Stimulated activated CD4-positive, alpha-beta T cell treated with anti-CD3 and anti-CD28 coated beads, Interleukin-4, amount 100 ng/mL, for 48 hours (primary cell): ENCODE measurements at regions not wholly inside any gene's neighbourhood (a gene's known extent, or its start where the extent isn't known, plus 50 kb on each side); places are given as distances from the start of the nearest gene placed in this dataset.
"Not testable (repeated sequence)": the region's sequence is repeated elsewhere in the genome, so short reads cannot be mapped to it uniquely, and the experiment has no call there.

ENCODE experiments used
- DNase-seq, 2 donors: peaks; one replicate each; pipeline ENCODE4 v3.0.0-alpha.2; 2020; ENCODE audit warnings: low read depth in 2 of 2

DNA sequence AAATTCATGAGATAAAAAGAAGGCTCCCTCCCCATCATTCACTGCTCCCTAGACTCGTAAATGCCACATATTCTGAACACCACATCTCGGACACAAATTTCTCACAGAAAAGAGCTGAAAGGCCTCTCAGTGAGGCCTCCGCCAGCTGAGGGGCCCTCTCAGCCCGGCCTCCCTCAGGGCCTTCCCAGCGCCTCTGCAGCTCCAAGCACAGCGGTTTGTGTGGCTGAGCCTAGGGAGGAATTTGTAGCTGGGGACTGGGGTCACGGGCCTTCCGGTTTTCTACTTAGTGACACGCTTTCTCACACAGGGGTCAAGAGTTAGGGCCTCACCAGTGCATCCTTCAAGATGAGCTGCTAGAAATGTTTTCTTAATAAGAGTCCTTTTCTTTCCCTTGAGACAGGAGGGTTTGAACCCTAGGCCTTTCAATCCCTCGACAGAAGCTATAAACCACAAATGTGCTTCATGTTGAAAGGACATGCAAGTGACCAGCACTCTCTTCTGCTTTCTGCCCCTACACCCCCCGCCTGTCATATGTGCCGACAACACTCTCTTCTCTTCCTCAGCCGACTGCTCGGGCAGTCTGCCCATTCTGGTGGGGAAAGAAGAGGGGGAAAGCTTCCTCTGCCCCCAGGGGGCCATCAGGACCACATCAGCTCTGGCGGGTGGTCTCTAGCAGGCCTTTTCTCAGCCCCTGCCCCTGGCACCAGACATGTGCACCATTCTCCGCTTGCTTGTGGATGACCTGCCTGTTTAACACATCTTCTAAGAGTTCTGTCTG lies 104.9 kb downstream of the CHIC2 start:
- no peak for DNase-seq

DNA sequence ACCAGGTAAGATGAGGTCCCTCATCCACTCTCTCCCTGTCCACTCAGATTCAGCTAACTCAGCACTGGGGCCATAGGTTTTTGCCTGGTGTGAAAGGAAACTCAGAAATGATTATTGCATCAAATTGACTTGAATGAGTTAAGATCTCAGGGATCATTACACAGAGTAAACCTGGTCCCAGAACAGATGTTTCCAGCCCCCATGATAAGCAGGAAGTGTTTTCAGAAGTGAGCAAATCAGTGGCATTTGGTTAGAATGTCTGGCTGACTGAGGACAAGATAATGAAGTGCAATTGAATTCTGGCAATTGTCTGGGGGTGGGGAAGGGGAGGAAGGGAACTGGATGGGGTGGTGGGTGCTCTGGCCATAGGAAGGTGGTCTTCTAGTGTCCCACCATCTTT lies 108.0 kb downstream of the CHIC2 start:
- DNase-seq: no peak

- no peak for DNase-seq
Measured at GRCh38 chr4:53956053-53956452, 108.4 kb downstream of the CHIC2 start.

DNA sequence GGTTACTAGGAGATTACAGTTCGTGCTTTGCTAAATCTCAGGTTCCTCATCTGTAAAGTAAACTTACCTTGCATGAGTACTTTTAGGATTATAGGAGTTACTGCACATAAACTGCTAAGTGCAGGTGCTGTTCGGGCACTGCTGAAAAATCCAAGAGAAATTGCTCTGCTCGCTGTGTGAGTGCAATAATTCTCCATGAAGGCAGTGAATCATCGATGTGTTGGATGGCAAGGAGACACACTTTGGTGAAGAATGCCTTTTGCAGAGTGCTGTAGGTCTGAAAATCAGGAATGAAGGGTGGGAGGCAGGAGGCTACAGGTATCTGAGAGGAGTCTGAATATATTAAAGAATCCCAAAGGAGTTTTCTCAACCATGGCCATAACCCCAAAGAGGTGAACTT lies 113.0 kb downstream of the CHIC2 start:
- no peak for DNase-seq

- DNase-seq: no peak
Measured at GRCh38 chr4:53943345-53944085, 120.9 kb downstream of the CHIC2 start.

DNA sequence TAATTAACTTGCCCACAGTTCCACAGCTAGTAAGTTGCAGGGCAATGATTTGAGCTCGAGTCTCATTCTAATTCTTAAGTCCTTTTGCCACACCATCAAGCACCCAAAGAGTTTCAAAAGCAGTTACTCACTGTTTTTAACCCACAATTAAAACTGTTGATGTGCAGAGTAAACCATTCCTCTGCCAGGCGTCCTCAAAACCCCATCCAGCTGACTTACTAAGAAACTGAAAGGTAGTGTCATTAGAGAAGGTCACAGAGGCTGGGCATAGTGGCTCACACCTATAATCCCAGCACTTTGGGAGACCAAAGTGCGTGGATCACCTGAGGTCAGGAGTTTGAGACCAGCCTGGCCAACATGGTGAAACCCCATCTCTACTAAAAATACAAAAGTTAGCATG lies 121.7 kb downstream of the CHIC2 start:
- no peak for DNase-seq

DNA sequence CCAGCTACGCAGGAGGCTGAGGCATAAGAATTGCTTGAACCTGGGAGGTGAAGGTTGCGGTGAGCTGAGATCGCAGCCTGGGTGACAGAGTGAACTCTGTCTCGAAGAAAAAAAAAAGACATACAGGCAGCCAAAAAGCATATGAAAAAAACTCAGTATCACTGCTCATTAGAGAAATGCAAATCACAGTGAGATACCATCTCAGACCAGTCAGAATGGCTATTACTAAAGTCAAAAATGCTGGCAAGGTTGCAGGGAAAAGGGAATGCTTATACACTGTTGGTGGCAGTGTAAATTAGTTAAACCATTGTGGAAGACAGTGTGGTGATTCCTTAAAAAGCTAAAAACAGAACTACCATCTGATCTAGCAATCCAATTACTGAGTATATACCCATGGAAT lies 123.1 kb downstream of the CHIC2 start:
- no peak for DNase-seq

DNA sequence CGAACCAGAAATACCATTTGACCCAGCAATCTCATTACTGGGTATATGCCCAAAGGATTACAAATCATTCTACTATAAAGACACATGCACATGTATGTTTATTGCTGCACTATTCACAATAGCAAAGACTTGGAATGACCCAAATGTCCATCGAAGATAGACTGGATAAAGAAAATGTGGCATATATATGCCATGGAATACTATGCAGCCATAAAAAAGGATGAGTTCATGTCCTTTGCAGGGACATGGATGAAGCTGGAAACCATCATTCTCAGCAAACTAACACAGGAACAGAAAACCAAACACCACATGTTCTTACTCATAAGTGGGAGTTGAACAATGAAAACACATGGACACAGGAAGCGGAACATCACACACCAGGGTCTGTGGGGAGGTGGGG lies 124.5 kb downstream of the CHIC2 start:
- DNase-seq: not testable (repeated sequence)

- no peak for DNase-seq
Measured at GRCh38 chr4:53937918-53938317, 126.5 kb downstream of the CHIC2 start.

DNA sequence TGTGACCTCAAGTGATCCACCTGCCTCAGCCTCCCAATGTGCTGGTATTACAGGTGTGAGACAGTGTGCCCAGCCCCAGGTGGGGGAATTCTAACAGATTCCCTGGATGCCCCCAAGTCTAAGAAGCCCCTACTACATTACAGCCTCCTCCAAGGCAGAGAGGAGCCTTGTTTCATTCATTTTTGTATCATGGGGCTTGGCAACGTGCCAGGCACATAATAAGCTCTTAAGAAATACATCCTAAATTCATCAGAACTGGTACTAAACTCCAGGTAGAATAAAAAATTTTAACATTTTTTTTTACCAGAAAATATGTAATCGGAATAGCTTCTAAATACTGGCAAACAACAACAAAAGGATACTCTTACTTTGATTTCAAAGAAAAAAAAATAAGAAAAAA lies 127.1 kb downstream of the CHIC2 start:
- DNase-seq: no peak

DNA sequence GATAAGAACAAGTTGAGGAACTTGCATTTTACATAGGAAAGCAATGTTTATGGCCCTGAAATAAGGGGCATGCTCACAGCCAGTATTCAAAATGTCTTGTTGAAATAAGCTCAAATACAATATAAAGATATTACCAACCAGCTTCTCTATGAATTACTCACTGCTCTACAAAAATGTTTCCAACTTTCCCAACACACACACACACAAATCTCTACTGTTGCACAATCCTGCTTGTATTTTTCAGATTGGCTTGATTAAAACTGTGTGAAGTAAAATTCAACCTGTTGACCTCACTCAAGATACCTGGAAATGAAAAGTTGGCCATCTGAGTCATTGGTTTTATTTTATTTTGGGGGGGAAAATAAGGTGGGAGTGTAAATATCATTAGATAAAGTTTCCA lies 128.6 kb downstream of the CHIC2 start:
- no peak for DNase-seq

- DNase-seq: no peak
Measured at GRCh38 chr4:53932796-53933610, 131.4 kb downstream of the CHIC2 start.

DNA sequence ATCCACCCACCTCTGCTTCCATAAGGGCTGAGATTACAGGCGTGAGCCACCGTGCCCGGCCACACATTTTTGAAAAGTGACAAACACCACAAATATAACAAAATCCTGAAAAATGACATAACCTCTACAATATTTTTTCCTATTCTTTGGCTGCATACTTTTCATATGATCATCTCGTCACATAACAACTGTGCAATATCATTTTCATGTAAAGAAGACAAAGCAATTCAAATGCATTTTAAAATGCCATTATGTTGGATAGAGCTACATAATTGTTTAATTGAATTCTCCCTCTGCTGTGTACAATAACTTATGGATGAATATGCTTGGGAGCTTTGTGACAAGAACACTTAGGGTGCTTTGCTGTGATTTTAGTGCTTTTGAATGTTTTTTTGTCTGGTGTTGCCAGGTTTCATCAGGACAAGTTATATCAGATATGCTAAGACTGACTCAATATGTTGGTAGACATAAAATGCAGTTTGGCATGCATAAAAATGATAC lies 132.9 kb downstream of the CHIC2 start:
- DNase-seq: no peak

GRCh38 chr4:53929955-53930798 lies 134.2 kb downstream of the CHIC2 start:
- peak; percentile 30 to 47 for DNase-seq

GRCh38 chr4:53929311-53929710 lies 135.1 kb downstream of the CHIC2 start:
- no peak for DNase-seq

DNA sequence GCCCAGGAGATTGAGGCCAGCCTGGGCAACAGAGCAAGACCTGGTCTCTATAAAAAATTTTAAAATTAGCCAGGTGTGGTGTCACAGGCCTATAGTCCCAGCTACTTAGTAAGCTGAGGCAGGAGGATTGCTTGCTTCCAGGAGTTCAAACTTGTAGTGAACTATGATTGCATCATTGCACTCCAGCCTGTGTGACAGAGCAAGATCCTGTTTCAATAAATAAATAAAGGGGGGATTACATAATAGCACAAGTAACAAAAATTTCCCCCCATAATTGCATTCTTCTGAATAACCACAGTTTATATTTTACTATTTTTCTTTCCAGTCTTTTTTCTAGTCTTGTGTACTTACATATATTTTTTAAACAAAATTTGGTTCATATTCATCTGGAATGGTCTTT lies 135.6 kb downstream of the CHIC2 start:
- DNase-seq: no peak

DNA sequence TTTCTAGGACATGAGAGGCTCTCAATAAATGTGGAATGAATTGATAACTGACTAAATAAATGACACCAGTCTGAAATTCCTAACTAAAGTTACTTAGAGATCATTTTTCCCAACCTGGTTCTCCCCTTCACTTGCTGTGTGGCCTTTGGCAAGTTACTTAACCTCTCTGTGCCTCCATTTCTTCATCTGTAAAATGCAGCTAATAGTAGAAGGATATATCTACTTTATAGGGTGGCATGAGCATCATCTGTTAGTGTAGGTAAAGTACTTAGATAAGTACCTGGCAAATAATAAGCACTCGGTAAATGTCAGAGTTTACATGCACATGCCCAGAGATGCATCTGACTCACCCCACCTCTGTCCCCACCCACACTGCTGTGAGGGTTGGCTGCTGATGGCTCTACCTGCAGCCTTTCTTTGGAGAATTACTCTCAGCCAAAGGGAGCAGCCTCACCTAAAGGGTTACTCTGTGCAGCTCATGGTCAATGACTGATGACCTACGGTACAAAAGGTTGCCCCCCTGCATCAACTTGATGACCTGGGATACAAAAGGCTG lies 139.3 kb downstream of the CHIC2 start:
- no peak for DNase-seq

- no peak for DNase-seq
Measured at GRCh38 chr4:53924333-53925049, 139.9 kb downstream of the CHIC2 start.

DNA sequence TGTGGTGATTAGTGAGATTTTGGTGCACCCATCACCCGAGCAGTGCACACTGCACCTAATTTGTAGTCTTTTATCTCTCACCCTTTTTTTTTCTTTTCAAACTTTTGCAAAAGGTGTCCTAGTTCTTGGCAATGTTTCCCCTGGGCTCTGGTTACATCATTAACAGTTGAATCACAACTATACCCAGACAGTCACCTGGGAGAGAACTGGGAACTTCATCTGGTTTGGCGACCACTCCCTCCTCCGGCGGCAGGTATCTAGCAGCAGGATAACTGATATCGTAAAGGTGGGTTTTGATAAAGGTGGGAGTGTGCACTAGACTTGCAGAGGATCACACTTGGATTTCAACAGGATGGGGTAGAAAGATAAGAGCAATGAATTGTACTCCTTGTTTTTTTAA lies 140.5 kb downstream of the CHIC2 start:
- DNase-seq: no peak

DNA sequence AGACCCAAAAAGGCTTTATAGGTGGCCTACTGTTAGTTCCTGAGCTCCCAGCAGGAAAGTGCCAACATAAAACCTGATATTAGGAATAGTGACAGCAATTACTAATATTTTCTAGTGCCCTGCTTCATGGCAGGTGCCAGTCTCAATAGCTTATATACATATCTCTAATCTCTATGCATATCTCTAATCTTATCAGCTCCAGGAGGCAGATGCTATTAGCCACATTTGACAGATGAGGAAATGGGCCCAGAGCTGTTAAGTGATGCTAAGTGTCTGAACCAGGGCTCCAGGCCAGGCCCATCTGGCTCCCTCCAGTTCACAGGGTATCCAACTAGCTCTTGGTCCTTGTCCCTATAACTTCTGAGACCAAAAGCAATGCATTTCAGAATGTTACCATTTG lies 142.5 kb downstream of the CHIC2 start:
- DNase-seq: no peak
